T-cell (primary cell): ENCODE measurements at regions not wholly inside any gene's neighbourhood (a gene's known extent, or its start where the extent isn't known, plus 50 kb on each side); places are given as distances from the start of the nearest gene placed in this dataset.

ENCODE experiments used
- ATAC-seq, 4 experiments: fragments of 200-7000 bp in 3 of 4; fragments of 150-1000 bp in 1 of 4; cut with Tn5 transposase; replicated peaks in 1 of 4; 1 replicate in 3 of 4; 2 replicates in 1 of 4; pipeline ENCODE4 v1.10.0; 2021; ENCODE audit warnings: moderate library complexity in 3 of 4, mild to moderate bottlenecking in 2 of 4, moderate number of reproducible peaks in 1 of 4
- CTCF ChIA-PET, 2 donors: fragments of 300-600 bp; sonication (Branson Sonifier 250); formaldehyde crosslinking; loops; one replicate each; lab custom pipeline; 2022; ENCODE audit warnings: antibody characterized with exemption in 2 of 2; lab: Charles Lee
- POLR2A ChIA-PET, 2 donors: fragments of 300-600 bp; sonication (Branson Sonifier 250); formaldehyde crosslinking; loops; one replicate each; lab custom pipeline; 2022; ENCODE audit warnings: antibody characterized with exemption in 2 of 2; lab: Charles Lee
- DNase-seq, 35 experiments: peaks; one replicate each; pipeline versions ENCODE4 v3.0.0 to v3.0.0-alpha.2; 2013 to 2023
- H3K27ac ChIP-seq: one replicate; pipeline ENCODE4 v1.5.1; 2013; ENCODE audit warnings: low read length
- H3K27me3 ChIP-seq, 2 experiments: replicated peaks in 1 of 2; 1 replicate in 1 of 2; 2 replicates in 1 of 2; pipeline versions ENCODE4 v1.6.1 to v1.7.0; 2013; ENCODE audit warnings: low read length in 1 of 2, mixed read lengths in 1 of 2; ENCODE audit not compliant: control insufficient read depth in 2 of 2, insufficient read depth in 2 of 2; ENCODE audit errors: extremely low read depth in 1 of 2
- H3K36me3 ChIP-seq, 2 donors: 1 replicate in 1 of 2; 2 replicates in 1 of 2; pipeline versions ENCODE4 v1.6.1 to v1.7.0; 2013; ENCODE audit warnings: low read length in 1 of 2; ENCODE audit not compliant: control insufficient read depth in 2 of 2, insufficient read depth in 1 of 2; ENCODE audit errors: extremely low read depth in 1 of 2
- H3K4me1 ChIP-seq, 2 experiments: 1 replicate in 1 of 2; 2 replicates in 1 of 2; pipeline versions ENCODE4 v1.6.1 to v1.7.0; 2013; ENCODE audit warnings: low read length in 2 of 2, mixed read lengths in 1 of 2; ENCODE audit not compliant: insufficient read depth in 2 of 2, control insufficient read depth in 1 of 2; ENCODE audit errors: extremely low read depth in 1 of 2
- H3K4me3 ChIP-seq, 2 donors: 1 replicate in 1 of 2; 2 replicates in 1 of 2; pipeline versions ENCODE4 v1.5.1 to v1.7.0; 2013; ENCODE audit warnings: mild to moderate bottlenecking in 2 of 2, low read length in 1 of 2, moderate library complexity in 1 of 2; ENCODE audit not compliant: control insufficient read depth in 1 of 2; ENCODE audit errors: extremely low read depth in 1 of 2
- H3K9me3 ChIP-seq: 2 replicates; pipeline ENCODE4 v1.7.0; 2013
- H3K27ac Mint-ChIP-seq, 2 donors: one replicate each; pipeline ENCODE4 v1.8.0; 2020 to 2021; ENCODE audit warnings: mild to moderate bottlenecking in 2 of 2, mixed read lengths in 2 of 2
- H3K27me3 Mint-ChIP-seq, 2 donors: one replicate each; pipeline ENCODE4 v1.8.0; 2021 to 2022; ENCODE audit warnings: mixed read lengths in 2 of 2
- H3K36me3 Mint-ChIP-seq: one replicate; pipeline ENCODE4 v1.8.0; 2021; ENCODE audit warnings: mixed read lengths
- H3K4me1 Mint-ChIP-seq, 3 donors: one replicate each; pipeline ENCODE4 v1.8.0; 2020 to 2022; ENCODE audit warnings: mixed read lengths in 3 of 3, mild to moderate bottlenecking in 1 of 3
- H3K4me3 Mint-ChIP-seq, 3 donors: one replicate each; pipeline ENCODE4 v1.8.0; 2020 to 2022; ENCODE audit warnings: mild to moderate bottlenecking in 3 of 3, mixed read lengths in 3 of 3, moderate library complexity in 3 of 3
- H3K9me3 Mint-ChIP-seq, 3 donors: one replicate each; pipeline ENCODE4 v1.8.0; 2020 to 2022; ENCODE audit warnings: mixed read lengths in 3 of 3
- WGBS: methylation state at CpG from one replicate; pipeline ENCODE4 v1.1.5; 2013; ENCODE audit warnings: missing lambda C conversion rate; ENCODE audit not compliant: insufficient coverage; 5-methylcytosine and 5-hydroxymethylcytosine counted together

DNA sequence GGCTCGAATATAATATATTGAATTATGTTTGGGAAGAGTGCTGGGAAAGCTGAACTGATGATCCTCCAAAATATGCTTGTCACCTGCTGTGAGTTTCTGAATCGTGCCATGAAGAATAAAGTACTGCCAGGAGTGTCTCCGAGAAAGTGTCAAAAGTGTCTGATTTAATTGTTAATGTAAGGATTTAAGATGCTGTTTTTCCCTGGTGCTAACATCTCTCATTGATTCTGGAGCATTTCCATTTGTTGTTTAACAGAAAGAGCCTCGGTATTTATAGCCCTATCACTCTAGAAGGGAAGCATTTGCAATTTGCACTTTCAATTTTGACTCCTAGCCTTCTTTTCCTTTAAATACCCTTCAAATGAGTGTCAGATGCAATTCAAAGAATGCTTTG lies 342.2 kb downstream of the RND3 start:
- H3K9me3 ChIP-seq, result peaks cover 2% of the 10 kb centered on the region
- ChIA-PET CTCF (no interaction called here), POLR2A (no interaction called here)
- H3K36me3 ChIP-seq, result no peaks in the 10 kb centered on the region
- H3K4me3 ChIP-seq, result no peak overlapping the region
- ATAC-seq (no peak), DNase-seq (no peak)
- 79% methylated on average over 2 of the region's 4 CpGs for WGBS
- Mint-ChIP-seq H3K36me3 (no peaks in the 10 kb centered on the region), H3K27me3 (no peaks in the 10 kb centered on the region), H3K9me3 (peaks cover 11 to 23% (median 19%) of the 10 kb centered on the region in 3 donors), H3K27ac (no peak overlapping the region), H3K4me1 (no peaks in the 10 kb centered on the region), H3K4me3 (no peak overlapping the region)
- no peak overlapping the region for H3K27ac ChIP-seq
- no peaks in the 10 kb centered on the region for H3K27me3 ChIP-seq
- H3K4me1 ChIP-seq, result no peaks in the 10 kb centered on the region

- ATAC-seq (no peak), DNase-seq (no peak)
- no peak overlapping the region for H3K27ac ChIP-seq
- Mint-ChIP-seq H3K4me1 (no peaks in the 10 kb centered on the region), H3K9me3 (peaks cover 11 to 23% (median 19%) of the 10 kb centered on the region in 3 donors), H3K27me3 (no peaks in the 10 kb centered on the region), H3K4me3 (no peak overlapping the region), H3K27ac (no peak overlapping the region), H3K36me3 (no peaks in the 10 kb centered on the region)
- H3K36me3 ChIP-seq, result no peaks in the 10 kb centered on the region
- H3K4me1 ChIP-seq, result no peaks in the 10 kb centered on the region
- H3K4me3 ChIP-seq, result no peak overlapping the region
- H3K27me3 ChIP-seq, result no peaks in the 10 kb centered on the region
- 64% methylated on average over 1 of the region's 2 CpGs for WGBS
- POLR2A ChIA-PET, result no interaction called here
- peaks cover 2% of the 10 kb centered on the region for H3K9me3 ChIP-seq
- CTCF ChIA-PET, result no interaction called here
These were observed 342.7 kb downstream of the RND3 start for GRCh38 chr2:150144546-150145298.

DNA sequence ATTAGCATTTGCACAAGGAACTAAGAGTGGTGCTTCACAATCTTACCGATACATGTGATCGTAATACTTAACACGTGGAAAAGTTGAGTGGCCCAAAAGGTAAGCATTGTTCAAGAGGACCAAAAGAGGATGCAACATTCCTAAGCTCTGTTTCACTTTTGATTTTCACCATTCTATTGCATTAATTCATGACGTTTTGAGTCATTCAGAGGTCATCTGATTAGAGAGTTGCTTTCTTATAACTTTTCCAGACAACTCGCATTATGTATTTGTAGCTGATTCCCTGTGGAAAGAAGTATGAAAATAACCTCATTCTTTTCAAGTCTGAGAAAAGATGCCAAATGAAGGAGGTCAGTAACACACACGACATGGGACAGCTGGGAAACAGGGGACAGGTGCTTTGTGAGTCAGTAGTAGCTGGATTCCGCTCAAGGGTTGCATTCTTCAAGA lies 344.4 kb downstream of the RND3 start:
- DNase-seq (no peak), ATAC-seq (no peak)
- CTCF ChIA-PET, result no interaction called here
- Histone ChIP-seq H3K27ac (no peak overlapping the region), H3K27me3 (no peaks in the 10 kb centered on the region), H3K9me3 (peaks cover 2% of the 10 kb centered on the region), H3K4me1 (no peaks in the 10 kb centered on the region), H3K4me3 (no peak overlapping the region), H3K36me3 (no peaks in the 10 kb centered on the region)
- POLR2A ChIA-PET, result no interaction called here
- Mint-ChIP-seq H3K27me3 (no peaks in the 10 kb centered on the region), H3K4me1 (no peaks in the 10 kb centered on the region), H3K27ac (no peak overlapping the region), H3K4me3 (no peak overlapping the region), H3K9me3 (peaks cover 16 to 23% (median 21%) of the 10 kb centered on the region in 3 donors), H3K36me3 (no peaks in the 10 kb centered on the region)
- WGBS, result 100% methylated on average over 1 of the region's 7 CpGs

DNA sequence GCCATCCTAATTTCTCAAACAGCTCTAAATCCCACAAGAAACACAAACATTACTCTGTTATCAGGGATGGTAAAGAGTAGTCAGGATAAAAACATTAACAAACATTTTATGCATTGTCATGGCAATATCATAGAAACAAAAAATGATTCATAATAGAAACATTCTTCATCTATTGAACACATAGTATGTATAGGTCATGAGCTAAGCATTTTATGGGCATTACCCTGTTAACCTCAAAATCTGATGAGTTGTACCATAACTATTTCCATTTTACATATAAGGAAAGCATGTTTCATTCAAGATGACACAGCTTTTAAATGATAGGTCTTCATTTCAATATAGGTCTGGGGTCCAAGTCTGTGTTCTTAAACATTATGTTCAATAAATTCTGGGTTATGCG lies 344.9 kb downstream of the RND3 start:
- WGBS, result no CpG with 5 or more reads among the region's 1 CpG
- Histone ChIP-seq H3K36me3 (no peaks in the 10 kb centered on the region), H3K27ac (no peak overlapping the region), H3K9me3 (peaks cover 2% of the 10 kb centered on the region), H3K4me3 (no peak overlapping the region), H3K4me1 (no peaks in the 10 kb centered on the region), H3K27me3 (no peaks in the 10 kb centered on the region)
- CTCF ChIA-PET, result no interaction called here
- H3K4me1 Mint-ChIP-seq, result no peaks in the 10 kb centered on the region
- H3K9me3 Mint-ChIP-seq, result peaks cover 18 to 21% (median 20%) of the 10 kb centered on the region in 3 donors
- no peaks in the 10 kb centered on the region for H3K36me3 Mint-ChIP-seq
- no peak for DNase-seq
- H3K4me3 Mint-ChIP-seq, result no peak overlapping the region
- no peak overlapping the region for H3K27ac Mint-ChIP-seq
- no peaks in the 10 kb centered on the region for H3K27me3 Mint-ChIP-seq
- ATAC-seq, result no peak
- POLR2A ChIA-PET, result no interaction called here

DNA sequence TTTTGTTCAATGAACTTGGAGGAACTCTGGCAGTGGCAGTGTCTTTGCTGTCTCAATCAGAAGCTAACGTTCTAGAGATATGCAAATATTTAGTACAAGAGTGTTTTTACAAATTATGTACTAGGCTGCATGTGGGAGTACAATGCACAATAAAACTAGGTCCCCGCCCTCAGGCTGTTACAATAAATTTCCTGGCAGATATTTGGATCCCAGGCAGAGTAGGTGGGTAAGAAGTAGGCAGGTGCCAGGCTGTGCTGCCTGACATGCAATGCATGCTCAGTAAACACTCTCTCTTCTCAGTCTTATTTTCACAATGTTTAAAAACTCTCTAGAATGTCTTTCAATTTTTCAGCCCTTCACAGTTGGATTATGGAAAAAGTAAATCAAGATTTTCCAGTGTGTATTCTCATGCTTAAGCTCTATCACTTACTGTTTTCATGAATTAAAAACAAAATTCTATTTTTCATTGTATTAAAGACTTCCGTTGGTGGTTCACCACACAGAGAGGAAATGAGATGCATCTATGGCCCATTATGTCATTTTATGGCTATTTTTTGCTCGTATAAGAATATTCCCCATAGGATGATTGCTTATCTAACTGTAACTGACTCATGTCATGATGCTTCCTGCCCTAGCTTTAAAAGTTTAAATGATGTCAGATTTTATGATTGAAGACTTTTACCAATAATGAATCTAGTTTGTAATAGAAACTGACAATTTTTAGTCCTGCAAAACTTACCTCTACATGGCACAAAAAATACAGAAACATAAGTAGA lies 346.1 kb downstream of the RND3 start:
- Mint-ChIP-seq H3K36me3 (no peaks in the 10 kb centered on the region), H3K27ac (no peak overlapping the region), H3K9me3 (peaks cover 9 to 21% (median 14%) of the 10 kb centered on the region in 3 donors), H3K27me3 (no peaks in the 10 kb centered on the region), H3K4me3 (no peak overlapping the region), H3K4me1 (no peaks in the 10 kb centered on the region)
- Histone ChIP-seq H3K4me1 (no peaks in the 10 kb centered on the region), H3K4me3 (no peak overlapping the region), H3K36me3 (no peaks in the 10 kb centered on the region), H3K27ac (no peak overlapping the region), H3K27me3 (no peaks in the 10 kb centered on the region), H3K9me3 (peaks cover under 1% of the 10 kb centered on the region)
- ChIA-PET POLR2A (no interaction called here), CTCF (interaction anchor here in 1 of 2 donors (0.7 kb wide), 1 partner anchor 602 kb away, joined by 4 read pairs; no protein-coding TSS in a partner anchor)
- no peak for DNase-seq
- WGBS, result 0% methylated on average over 1 of the region's 4 CpGs
- ATAC-seq, result no peak

- ATAC-seq (no peak), DNase-seq (no peak)
- H3K36me3 Mint-ChIP-seq, result no peaks in the 10 kb centered on the region
- POLR2A ChIA-PET, result no interaction called here
- Histone ChIP-seq H3K27me3 (no peaks in the 10 kb centered on the region), H3K9me3 (no peaks in the 10 kb centered on the region), H3K4me1 (no peaks in the 10 kb centered on the region), H3K27ac (no peak overlapping the region), H3K36me3 (no peaks in the 10 kb centered on the region), H3K4me3 (no peak overlapping the region)
- no CpG with 5 or more reads among the region's 1 CpG for WGBS
- CTCF ChIA-PET, result interaction anchor here in 1 of 2 donors (0.7 kb wide), 1 partner anchor 603 kb away, joined by 4 read pairs; no protein-coding TSS in a partner anchor
- peaks cover 3 to 20% (median 13%) of the 10 kb centered on the region in 3 donors for H3K9me3 Mint-ChIP-seq
- H3K27ac Mint-ChIP-seq, result no peak overlapping the region
- no peak overlapping the region for H3K4me3 Mint-ChIP-seq
- H3K27me3 Mint-ChIP-seq, result no peaks in the 10 kb centered on the region
- H3K4me1 Mint-ChIP-seq, result no peaks in the 10 kb centered on the region
These were observed 346.7 kb downstream of the RND3 start for GRCh38 chr2:150140777-150141176.
